Neural progenitor cell (in vitro differentiated cells): ENCODE measurements at regions not wholly inside any gene's neighbourhood (a gene's known extent, or its start where the extent isn't known, plus 50 kb on each side); places are given as distances from the start of the nearest gene placed in this dataset.

Experiments used
- CTCF ChIP-seq: fragments of 200-600 bp; sonication (generic); IDR thresholded peaks from 2 replicates; pipeline ENCODE4 v1.5.1; 2017; ENCODE audit warnings: antibody characterized with exemption, mild to moderate bottlenecking
- EZH2 ChIP-seq: fragments of 200-600 bp; sonication (generic); IDR thresholded peaks from 2 replicates; pipeline ENCODE4 v1.6.1; 2017; ENCODE audit warnings: antibody characterized with exemption, mild to moderate bottlenecking, moderate library complexity

DNA sequence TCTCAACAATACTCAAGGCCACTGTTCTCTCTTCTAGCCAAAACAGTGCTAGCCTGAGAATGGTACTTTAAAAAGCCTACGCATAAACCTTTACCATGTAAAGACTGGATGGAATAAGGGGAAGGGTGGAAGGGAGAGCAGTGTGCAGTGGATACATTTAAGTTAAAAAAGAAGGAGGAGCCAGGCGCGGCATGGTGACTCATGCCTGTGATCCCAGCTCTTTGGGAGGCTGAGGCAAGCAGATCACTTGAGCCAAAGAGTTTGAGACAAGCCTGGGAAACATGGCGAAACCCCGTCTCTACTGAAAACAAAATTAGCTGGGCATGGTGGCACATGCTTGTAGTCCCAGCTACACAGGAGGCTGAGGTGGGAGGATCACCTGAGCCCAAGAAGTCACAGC is 127.7 kb upstream of the KIF2A start:
- TF ChIP-seq CTCF (no peak), EZH2 (no peak)
